T-helper 1 cell treated with Interleukin-12 subunit alpha and Interleukin-12 subunit beta and Interleukin-4 antibody, amounts not matched to agents 30 ng/mL and 1 ng/mL, for 36 hours (primary cell): ENCODE measurements at regions not wholly inside any gene's neighbourhood (a gene's known extent, or its start where the extent isn't known, plus 50 kb on each side); places are given as distances from the start of the nearest gene placed in this dataset.
"Not testable (repeated sequence)": the region's sequence is repeated elsewhere in the genome, so short reads cannot be mapped to it uniquely, and the experiment has no call there.

Source experiments
- intact Hi-C: fragments of 100-400 bp; cut with micrococcal nuclease; formaldehyde crosslinking; loops from one replicate; pipeline ENCODE4 v1.15.1; 2024

GRCh38 chr12:97713270-97713669, 250.7 kb downstream of the RMST start:
- intact Hi-C loops: no loop called here

DNA sequence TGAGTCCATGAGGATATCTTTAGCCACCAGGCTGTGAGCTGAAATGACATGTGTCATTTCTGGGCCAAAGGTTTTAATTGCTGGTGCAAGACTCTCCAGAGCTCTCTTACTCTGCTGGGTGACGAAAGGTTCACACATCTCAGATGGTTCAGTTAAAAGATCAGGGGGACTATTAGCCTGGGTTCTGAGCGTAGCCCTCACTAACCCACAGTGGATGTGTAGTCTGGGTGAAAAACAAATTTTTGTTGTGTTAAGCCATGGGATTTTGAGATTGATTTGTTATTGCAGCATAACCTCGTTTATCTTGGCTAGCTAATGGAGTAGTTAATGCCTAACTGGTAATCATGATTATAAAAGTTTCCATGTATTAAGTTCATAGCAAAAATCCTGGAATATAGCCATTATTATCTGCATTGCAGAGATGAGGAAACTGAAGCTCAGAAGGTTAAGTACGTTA, 251.5 kb downstream of the RMST start:
- intact Hi-C loops: no loop called here

GRCh38 chr12:97716356-97716755, 253.8 kb downstream of the RMST start:
- intact Hi-C loops: no loop called here

GRCh38 chr12:97723801-97724200, 261.2 kb downstream of the RMST start:
- intact Hi-C loops: not testable (repeated sequence)

- intact Hi-C loops: no loop called here
These were observed 282.9 kb downstream of the RMST start for GRCh38 chr12:97745406-97746101.

DNA sequence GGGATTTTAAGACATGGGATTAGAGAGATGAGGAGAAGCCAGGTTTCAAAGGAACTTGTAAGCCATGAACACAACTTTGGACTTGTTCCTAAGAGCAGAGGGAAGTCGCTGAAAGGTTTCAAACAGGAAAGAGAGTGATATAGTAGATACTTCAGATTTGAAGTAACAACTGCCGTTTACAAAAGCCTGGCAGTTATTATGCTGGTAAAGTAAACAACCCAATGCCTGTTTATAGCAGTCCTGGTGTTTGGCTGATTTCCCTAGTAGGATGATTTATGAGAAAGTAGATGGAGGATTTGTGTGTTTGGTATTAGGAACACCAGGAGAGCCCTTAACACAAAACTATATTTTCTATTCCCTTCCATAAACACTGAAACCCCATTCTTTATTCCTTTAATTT, 285.7 kb downstream of the RMST start:
- intact Hi-C loops: no loop called here

GRCh38 chr12:97751704-97752103, 289.1 kb downstream of the RMST start:
- intact Hi-C loops: no loop called here

- intact Hi-C loops: no loop called here
These were observed 289.5 kb downstream of the RMST start for GRCh38 chr12:97752129-97752528.

DNA sequence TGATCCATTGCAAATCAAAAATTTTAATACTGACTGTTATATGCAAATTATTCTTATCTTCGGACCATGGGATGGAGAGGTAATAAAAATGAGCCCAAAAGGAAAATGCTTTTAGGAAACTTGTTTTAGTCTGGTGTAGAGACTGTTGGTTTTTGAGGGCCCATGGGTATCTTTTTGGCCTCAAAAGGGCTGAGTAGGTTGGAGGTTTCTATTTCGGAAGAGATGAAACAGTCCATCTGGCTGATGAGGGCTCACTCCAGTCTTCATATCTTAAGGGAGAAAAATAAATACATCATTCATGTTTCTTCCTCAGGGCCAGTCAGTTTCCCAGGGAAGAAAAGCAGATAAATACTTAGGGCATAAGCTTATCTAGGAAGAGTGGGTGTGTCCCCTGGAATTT, 290.7 kb downstream of the RMST start:
- intact Hi-C loops: no loop called here

GRCh38 chr12:97754306-97754705, 291.7 kb downstream of the RMST start:
- intact Hi-C loops: no loop called here

- intact Hi-C loops: no loop called here
These were observed 293.6 kb downstream of the RMST start for GRCh38 chr12:97756066-97756666.

- intact Hi-C loops: no loop called here
These were observed 294.1 kb downstream of the RMST start for GRCh38 chr12:97756741-97757140.

- intact Hi-C loops: no loop called here
These were observed 295.0 kb downstream of the RMST start for GRCh38 chr12:97757481-97758193.

- intact Hi-C loops: no loop called here
These were observed 295.5 kb downstream of the RMST start for GRCh38 chr12:97758194-97758501.

DNA sequence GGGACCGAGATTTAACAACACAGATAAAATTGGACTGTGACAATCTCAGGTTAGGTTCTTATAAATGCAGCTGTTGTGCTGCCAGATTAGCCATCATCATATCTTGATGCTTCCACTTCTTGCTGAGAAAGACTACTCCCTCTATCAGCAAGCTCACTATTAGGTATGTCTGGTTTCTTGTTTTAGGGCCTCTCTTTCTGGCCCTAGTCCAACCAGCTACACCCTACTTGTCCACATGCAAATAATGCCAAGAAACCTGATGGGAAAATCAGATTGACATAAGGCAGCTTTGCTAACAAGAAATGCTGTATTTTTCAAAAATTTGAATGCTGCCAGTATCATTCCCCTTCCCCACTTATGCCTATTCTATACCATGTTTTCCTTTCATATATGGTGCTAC, 296.0 kb downstream of the RMST start:
- intact Hi-C loops: no loop called here

- intact Hi-C loops: no loop called here
These were observed 298.0 kb downstream of the RMST start for GRCh38 chr12:97760601-97761000.

- intact Hi-C loops: no loop called here
These were observed 300.5 kb downstream of the RMST start for GRCh38 chr12:97763113-97763512.

GRCh38 chr12:97764700-97765099, 302.1 kb downstream of the RMST start:
- intact Hi-C loops: no loop called here

- intact Hi-C loops: no loop called here
These were observed 304.7 kb downstream of the RMST start for GRCh38 chr12:97767347-97767746.

DNA sequence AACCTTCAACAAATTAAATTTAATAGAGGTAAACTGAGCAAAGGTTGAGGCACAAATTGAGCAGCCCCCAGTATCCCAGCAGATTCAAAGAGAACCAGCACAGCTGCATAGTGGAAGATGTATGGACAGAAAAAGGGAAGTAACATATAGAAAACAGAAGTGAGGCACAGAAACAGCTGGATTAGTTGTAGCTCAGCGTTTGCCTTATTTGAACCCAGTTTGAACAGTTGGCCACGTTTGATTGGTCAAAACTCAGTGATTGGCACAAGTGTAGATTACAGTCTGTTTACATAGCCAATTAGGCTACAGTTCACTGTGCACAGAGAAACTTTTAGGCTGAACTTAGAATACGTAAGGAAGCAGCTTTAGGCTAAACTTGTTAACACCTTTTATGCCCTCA, 315.5 kb downstream of the RMST start:
- intact Hi-C loops: no loop called here

- intact Hi-C loops: no loop called here
These were observed 318.7 kb downstream of the RMST start for GRCh38 chr12:97781342-97781741.

GRCh38 chr12:97784904-97785303, 322.3 kb downstream of the RMST start:
- intact Hi-C loops: no loop called here

DNA sequence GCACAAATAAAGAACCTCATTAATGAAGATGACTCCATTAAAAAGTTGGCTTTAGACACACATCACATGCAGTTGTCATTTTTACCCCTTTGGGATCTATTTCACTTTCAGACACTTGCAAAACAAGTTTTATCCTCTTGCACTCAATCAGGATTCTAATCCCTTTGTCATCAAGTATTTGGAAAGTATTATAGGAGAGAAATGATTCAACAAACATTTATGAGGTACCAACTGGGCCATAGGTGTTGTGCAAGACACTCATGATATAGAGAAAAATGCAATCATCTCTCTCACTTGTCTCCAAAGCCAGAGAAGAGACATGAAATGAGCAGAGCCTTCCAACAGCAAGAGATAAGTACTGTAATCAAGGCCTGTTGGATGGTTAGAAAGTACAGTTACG, 327.7 kb downstream of the RMST start:
- intact Hi-C loops: no loop called here
